Fibroblast of villous mesenchyme (primary cell): ENCODE measurements at regions not wholly inside any gene's neighbourhood (a gene's known extent, or its start where the extent isn't known, plus 50 kb on each side); places are given as distances from the start of the nearest gene placed in this dataset. TPM values are rescaled to one million over a fixed set of nuclear protein-coding genes. Genes with fewer than 3 reads are reported as not detected.

Experiments
- DNase-seq: peaks from one replicate; pipeline ENCODE4 v3.0.0-alpha.2; 2010; ENCODE audit warnings: low read depth
- H3K4me3 ChIP-seq: 2 replicates; pipeline ENCODE4 v1.5.1; 2011; ENCODE audit warnings: low read depth, mild to moderate bottlenecking, low read length
- small RNA-seq: library from RNA; depleted of rRNA; stranded (forward); fragments of <200 nt; gene quantifications from one replicate; pipeline ENCODE3, GENCODE V24; 2012
- TF ChIP-seq, protein P1 (sequence below): IDR thresholded peaks from 2 replicates; pipeline ENCODE4 v1.5.1; 2012; ENCODE audit warnings: low read depth, mild to moderate bottlenecking, low read length; ENCODE audit not compliant: insufficient read depth

GRCh38 chr4:117971403-117971802 is 62.9 kb upstream of the NDST3 start:
- TF ChIP-seq, protein P1, sequence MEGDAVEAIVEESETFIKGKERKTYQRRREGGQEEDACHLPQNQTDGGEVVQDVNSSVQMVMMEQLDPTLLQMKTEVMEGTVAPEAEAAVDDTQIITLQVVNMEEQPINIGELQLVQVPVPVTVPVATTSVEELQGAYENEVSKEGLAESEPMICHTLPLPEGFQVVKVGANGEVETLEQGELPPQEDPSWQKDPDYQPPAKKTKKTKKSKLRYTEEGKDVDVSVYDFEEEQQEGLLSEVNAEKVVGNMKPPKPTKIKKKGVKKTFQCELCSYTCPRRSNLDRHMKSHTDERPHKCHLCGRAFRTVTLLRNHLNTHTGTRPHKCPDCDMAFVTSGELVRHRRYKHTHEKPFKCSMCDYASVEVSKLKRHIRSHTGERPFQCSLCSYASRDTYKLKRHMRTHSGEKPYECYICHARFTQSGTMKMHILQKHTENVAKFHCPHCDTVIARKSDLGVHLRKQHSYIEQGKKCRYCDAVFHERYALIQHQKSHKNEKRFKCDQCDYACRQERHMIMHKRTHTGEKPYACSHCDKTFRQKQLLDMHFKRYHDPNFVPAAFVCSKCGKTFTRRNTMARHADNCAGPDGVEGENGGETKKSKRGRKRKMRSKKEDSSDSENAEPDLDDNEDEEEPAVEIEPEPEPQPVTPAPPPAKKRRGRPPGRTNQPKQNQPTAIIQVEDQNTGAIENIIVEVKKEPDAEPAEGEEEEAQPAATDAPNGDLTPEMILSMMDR = no peak
- peak; percentile 3 for DNase-seq
- no peak overlapping the region for H3K4me3 ChIP-seq

GRCh38 chr4:117983541-117984365 is 50.5 kb upstream of the NDST3 start:
- TF ChIP-seq, protein P1 = no peak
- no peak overlapping the region for H3K4me3 ChIP-seq
- DNase-seq = peak; percentile 63

GRCh38 chr4:117984366-117984680 is 50.0 kb upstream of the NDST3 start:
- TF ChIP-seq, protein P1 = no peak
- H3K4me3 ChIP-seq = no peak overlapping the region
- no peak for DNase-seq

Small RNA genes in the stretch of these regions (small RNA-seq; reads per million reads assigned to genes)
- not detected for gene AC107399.1
